ENCODE measurements at regions not wholly inside any gene's neighbourhood (a gene's known extent, or its start where the extent isn't known, plus 50 kb on each side); places are given as distances from the start of the nearest gene placed in this dataset.

DNA sequence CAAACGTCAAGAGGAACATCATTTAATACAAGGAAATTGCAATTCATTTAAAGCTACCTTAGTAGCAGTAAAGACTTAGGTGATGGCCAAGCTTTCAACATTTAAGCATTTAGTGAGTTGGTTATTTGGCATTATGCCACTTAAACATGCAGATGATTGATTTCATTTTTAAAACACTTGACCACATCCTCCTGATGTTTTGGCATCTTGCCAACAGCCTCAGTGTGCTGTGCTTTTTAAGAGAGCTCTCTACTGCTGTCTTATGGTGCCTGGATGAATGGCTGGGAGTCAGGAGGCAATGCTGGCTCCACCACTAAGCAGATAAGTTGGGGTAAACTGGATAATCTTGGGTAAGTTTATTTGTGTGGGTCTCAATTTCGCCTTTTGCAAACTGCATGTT is 364.5 kb downstream of the MAN2A1 start:
- TF ChIP-seq, protein P1, sequence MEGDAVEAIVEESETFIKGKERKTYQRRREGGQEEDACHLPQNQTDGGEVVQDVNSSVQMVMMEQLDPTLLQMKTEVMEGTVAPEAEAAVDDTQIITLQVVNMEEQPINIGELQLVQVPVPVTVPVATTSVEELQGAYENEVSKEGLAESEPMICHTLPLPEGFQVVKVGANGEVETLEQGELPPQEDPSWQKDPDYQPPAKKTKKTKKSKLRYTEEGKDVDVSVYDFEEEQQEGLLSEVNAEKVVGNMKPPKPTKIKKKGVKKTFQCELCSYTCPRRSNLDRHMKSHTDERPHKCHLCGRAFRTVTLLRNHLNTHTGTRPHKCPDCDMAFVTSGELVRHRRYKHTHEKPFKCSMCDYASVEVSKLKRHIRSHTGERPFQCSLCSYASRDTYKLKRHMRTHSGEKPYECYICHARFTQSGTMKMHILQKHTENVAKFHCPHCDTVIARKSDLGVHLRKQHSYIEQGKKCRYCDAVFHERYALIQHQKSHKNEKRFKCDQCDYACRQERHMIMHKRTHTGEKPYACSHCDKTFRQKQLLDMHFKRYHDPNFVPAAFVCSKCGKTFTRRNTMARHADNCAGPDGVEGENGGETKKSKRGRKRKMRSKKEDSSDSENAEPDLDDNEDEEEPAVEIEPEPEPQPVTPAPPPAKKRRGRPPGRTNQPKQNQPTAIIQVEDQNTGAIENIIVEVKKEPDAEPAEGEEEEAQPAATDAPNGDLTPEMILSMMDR (IDR thresholded peaks at IDR 0.05; ENCODE audit: low read depth, low read length): peak; percentile 52
- H3K36me3 ChIP-seq: no peaks in the 10 kb centered on the region
- DNase-seq: peak; percentile 57
- no peaks in the 10 kb centered on the region for H3K9me3 ChIP-seq
- no peaks in the 10 kb centered on the region for H3K27me3 ChIP-seq
- H3K4me3 ChIP-seq (ENCODE audit: low read depth, low read length): no peak overlapping the region
- peaks cover 6% of the 10 kb centered on the region; the same call in 1 of the 2 replicates for H3K4me1 ChIP-seq

DNA sequence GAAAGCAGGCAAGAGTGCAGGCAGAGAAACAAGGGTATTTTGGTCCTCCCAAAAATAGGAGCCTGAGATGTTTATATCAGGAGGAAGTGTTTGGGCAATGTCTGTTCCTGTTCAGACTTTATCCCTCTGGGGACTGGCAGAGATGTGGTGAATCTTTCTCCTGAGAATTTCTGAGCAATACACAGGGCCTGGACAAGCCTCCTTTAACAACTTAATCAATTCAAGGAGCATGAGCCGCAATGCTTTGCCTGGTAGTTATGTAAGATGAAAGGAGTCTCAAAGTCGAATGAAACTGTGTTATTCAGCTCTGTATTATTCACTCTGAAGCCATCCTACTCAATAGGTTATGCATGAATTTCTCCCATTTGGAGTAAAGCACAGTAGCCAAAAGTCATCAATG is 365.6 kb downstream of the MAN2A1 start:
- Histone ChIP-seq H3K4me1 (peaks cover 6% of the 10 kb centered on the region; the same call in 1 of the 2 replicates), H3K4me3 (ENCODE audit: low read depth, low read length) (no peak overlapping the region), H3K9me3 (no peaks in the 10 kb centered on the region), H3K36me3 (no peaks in the 10 kb centered on the region), H3K27me3 (no peaks in the 10 kb centered on the region)
- TF ChIP-seq, protein P1 (IDR thresholded peaks at IDR 0.05; ENCODE audit: low read depth, low read length): no peak
- no peak for DNase-seq

DNA sequence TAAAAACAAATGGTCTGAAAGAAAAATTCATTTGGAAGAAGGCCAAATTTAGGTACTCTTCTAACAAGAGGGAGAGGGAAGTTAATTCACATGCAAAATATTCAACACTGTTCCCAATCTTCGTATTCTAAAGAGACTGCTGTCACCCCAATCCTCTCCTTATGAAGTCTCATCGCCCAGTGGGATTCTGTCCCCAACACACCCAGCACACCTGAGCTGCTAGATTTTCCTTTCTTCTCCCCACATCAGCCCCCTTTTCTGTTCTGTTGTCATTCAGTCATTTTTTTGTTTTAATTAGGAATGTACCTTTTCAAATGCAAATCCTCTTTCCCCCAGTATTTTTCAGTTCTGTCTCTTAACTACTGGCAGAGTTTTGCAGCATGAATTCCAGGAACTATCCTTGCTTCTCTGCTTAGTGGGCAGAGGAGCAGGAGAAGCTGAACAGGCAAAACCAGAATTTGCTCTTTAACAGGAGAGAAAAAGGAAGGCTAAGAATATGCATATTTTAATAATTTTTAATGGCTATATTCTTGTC is 366.9 kb downstream of the MAN2A1 start:
- H3K9me3 ChIP-seq: no peaks in the 10 kb centered on the region
- peaks cover 3% of the 10 kb centered on the region for H3K27me3 ChIP-seq
- no peak overlapping the region for H3K4me3 ChIP-seq (ENCODE audit: low read depth, low read length)
- TF ChIP-seq, protein P1 (IDR thresholded peaks at IDR 0.05; ENCODE audit: low read depth, low read length): no peak
- no peak for DNase-seq
- peaks cover 6% of the 10 kb centered on the region; the same call in 1 of the 2 replicates for H3K4me1 ChIP-seq
- H3K36me3 ChIP-seq: no peaks in the 10 kb centered on the region

DNA sequence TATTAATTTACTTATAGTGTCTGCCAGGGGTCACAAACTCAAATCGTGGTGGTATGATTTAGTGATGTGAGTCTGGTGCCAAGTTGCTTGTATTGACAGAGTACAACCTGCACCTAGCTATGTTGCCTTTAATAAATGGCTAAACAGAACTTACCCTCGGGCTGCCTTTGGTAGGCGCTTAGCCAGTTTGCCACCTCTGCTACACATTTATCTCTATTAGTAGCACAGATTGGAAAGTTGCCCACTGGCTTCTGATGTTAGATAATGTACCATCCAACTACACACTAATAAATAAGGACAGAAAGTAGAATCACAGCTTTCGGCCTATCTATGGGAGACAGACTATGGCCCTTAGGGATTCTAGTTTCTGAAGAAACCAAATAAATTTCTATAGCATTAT is 368.4 kb downstream of the MAN2A1 start:
- TF ChIP-seq, protein P1 (IDR thresholded peaks at IDR 0.05; ENCODE audit: low read depth, low read length): no peak
- Histone ChIP-seq H3K9me3 (no peaks in the 10 kb centered on the region), H3K4me3 (ENCODE audit: low read depth, low read length) (no peak overlapping the region), H3K4me1 (peaks cover 6% of the 10 kb centered on the region; the same call in 1 of the 2 replicates), H3K27me3 (peaks cover 3% of the 10 kb centered on the region), H3K36me3 (no peaks in the 10 kb centered on the region)
- DNase-seq: peak; percentile 51

DNA sequence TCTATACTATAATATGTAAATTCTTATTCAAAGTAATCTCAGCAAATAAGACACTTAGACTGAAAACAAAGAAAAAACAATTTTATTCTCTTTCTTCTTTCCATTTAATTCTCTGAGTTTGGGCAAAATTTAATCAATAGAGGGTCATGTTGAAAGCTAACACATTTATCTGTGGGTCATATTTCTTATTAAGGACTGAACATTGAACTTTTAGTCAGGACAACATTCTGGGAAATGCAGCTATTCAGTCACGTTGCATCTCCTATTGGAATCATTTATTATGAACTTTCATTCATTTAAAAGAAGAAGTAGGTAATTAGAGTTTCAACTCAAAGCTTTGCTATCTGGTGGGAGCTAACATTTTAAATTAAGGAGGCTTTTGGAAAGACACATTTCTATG is 372.5 kb downstream of the MAN2A1 start:
- H3K4me3 ChIP-seq (ENCODE audit: low read depth, low read length): no peak overlapping the region
- H3K4me1 ChIP-seq: no peaks in the 10 kb centered on the region
- H3K27me3 ChIP-seq: peaks cover 3% of the 10 kb centered on the region
- H3K36me3 ChIP-seq: no peaks in the 10 kb centered on the region
- no peaks in the 10 kb centered on the region for H3K9me3 ChIP-seq
- TF ChIP-seq, protein P1 (IDR thresholded peaks at IDR 0.05; ENCODE audit: low read depth, low read length): no peak
- no peak for DNase-seq

DNA sequence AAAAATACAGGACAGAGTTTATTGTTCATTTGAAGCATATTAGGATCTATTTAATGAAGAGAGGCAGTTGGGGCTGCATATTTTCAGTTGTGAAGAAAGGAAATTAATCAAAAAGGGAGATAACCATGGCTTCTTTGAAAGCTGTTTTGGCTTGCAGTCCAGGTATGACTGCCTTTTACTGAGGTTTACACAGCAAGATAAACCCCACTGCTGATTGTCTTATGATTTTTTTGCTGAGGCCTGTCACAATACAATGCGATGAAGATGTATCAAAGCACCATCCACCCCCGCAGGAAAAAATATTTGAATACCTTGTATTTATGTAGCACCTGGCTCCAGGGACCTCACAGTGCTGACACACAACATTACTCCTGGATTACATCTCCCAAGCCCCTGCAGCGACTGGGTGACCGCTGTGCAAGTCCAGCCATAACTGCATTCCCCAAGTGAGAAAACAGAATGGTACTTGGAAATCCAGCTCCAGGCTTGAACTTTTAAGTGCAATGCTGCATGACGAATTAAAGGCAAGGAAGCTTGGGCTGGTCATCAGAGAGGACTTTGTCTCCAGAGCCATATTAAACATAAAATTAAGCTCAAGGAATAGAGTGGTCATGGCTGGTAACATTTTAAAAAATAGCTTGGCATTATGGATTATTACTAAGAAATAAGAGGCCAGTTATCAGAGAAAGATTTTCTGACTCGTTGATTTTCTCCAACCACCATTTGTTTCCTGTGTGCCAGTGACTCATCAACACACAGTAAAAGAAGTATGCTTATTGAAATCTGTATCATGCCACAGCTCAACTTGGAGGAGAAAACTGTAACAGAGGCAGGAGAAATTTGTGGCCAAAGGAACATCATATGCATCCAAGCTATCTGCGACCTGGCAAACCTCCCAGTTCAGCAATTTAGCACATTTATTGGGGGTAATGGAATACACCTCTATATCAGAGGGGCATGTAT is 374.2 kb downstream of the MAN2A1 start:
- no peak for DNase-seq
- H3K4me3 ChIP-seq (ENCODE audit: low read depth, low read length): no peak overlapping the region
- no peaks in the 10 kb centered on the region for H3K36me3 ChIP-seq
- TF ChIP-seq, protein P1 (IDR thresholded peaks at IDR 0.05; ENCODE audit: low read depth, low read length): no peak
- no peaks in the 10 kb centered on the region for H3K9me3 ChIP-seq
- no peaks in the 10 kb centered on the region for H3K4me1 ChIP-seq
- H3K27me3 ChIP-seq: peaks cover 3% of the 10 kb centered on the region
